SHP77 treated with DMSO at 0.1 percent for 48 hours (cell line): ENCODE measurements at regions not wholly inside any gene's neighbourhood (a gene's known extent, or its start where the extent isn't known, plus 50 kb on each side); places are given as distances from the start of the nearest gene placed in this dataset.
"Not testable (repeated sequence)": the region's sequence is repeated elsewhere in the genome, so short reads cannot be mapped to it uniquely, and the experiment has no call there.

ENCODE experiments used
- DNase-seq: peaks from one replicate; lab custom pipeline; 2025; lab: John Stamatoyannopoulos, UW

DNA sequence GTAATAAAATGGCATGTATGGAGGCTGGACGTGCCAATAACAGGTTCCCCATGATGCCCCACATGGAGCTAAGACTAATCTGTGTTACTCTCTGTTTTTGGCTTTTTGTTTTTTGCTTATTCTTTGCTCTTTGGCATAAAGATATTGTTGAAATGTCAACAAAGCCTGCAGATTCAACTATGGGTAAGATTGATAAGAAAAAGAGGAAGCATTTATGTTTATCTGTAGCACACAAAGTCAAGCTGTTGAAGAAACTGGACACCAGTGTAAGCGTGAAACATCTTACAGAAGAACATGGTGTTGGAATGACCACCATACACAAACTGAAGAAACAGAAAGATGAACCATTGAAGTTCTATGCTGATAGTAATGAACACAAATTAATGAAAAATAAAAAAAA is 402.7 kb downstream of the LTN1 start:
- DNase-seq: no peak

- DNase-seq: no peak
These were observed 403.7 kb downstream of the LTN1 start for GRCh38 chr21:28588997-28589396.

DNA sequence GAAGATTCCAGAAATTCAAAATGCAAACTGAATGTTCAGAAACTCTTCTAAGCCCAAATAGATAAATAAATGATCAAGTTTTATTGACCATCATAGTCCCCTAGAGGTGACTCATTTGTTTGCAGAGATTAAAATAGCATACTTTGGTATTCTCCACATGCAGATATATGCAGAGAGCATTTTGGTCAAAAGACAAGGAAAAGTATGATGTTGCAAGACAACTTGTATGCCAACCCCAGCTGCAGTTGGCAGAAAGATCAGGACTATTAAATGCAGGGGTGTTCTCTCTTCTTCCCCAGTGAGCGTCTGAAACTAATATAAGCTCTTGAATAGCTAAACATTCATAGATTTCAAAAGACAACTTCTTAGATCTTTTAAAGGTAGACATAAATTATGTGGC is 404.9 kb downstream of the LTN1 start:
- no peak for DNase-seq

DNA sequence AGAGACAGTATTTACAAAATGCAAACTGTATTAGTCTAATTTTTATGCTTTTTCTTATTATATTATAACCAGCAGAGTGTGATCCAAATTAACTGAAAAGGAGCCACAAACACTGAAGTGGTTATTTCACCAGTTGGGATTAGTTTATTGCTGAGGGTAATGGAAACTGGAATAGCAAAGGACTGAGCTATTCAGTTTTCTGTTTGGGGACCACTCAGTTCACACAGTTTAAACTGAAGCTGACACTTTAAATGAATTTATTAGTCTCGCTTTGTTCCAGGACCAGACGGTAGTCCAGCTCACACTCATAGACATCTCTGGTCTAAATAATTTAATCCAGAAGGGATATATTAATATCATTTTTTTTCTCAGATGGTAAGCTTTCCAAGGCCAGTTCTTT is 410.7 kb downstream of the LTN1 start:
- no peak for DNase-seq

- DNase-seq: not testable (repeated sequence)
These were observed 411.4 kb downstream of the LTN1 start for GRCh38 chr21:28581311-28581731.

GRCh38 chr21:28580585-28580984 is 412.1 kb downstream of the LTN1 start:
- no peak for DNase-seq

DNA sequence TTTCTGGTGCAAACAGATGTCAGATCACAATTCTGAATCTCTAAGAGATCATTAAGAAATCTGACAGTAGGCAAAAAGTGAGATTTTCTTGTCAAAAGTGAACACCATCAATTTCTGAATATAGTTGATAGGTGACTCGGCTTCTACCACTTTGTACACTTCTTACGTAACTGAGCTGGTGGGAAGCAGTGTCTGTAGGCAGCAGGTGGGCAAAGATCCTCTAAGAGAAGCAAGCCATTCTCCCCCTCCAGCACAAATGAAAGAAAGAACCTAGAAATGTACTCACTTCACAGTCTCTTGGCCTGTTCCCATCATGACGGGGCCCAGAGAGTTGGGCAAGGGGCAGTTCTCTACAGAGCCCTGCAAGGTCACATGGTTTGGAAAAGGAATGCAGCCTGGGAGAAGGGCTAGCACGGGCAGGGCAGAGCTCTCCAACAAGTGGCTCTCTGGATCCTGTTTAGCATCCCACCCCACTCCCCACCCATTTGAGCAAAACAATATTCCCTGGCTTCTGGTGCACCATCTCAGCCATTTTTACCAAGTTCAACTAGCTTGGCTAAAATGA is 412.6 kb downstream of the LTN1 start:
- no peak for DNase-seq

DNA sequence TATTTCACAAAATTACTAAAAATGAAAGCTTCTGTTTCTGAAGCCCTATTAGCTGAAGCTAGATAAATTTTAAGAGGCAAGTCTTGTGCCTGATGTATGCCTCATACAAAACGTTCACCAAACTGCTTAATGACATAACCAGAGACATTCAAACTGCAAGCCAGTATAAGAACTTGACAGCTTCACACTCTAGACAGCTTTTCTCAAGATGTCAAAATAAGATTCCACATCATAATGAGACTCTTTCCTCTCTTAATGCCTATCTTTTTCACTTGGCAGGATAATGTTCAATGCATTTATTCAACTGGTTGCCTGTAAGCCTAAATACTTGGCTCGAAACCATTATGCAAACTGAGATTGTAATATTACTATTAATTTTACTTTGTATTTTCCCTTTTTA is 424.0 kb downstream of the LTN1 start:
- no peak for DNase-seq

DNA sequence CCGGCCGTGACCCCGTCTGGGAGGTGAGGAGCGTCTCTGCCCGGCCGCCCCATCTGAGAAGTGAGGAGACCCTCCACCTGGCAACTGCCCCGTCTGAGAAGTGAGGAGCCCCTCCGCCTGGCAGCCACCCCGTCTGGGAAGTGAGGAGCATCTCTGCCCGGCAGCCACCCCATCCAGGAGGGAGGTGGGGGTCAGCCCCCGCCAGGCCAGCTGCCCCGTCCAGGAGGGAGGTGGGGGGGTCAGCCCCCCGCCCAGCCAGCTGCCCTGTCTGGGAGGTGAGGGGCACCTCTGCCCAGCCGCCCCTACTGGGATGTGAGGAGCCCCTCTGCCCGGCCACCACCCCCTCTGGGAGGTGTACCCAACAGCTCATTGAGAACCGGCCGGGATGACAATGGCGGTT is 428.7 kb downstream of the LTN1 start:
- not testable (repeated sequence) for DNase-seq

GRCh38 chr21:28561772-28562171 is 430.9 kb downstream of the LTN1 start:
- no peak for DNase-seq

DNA sequence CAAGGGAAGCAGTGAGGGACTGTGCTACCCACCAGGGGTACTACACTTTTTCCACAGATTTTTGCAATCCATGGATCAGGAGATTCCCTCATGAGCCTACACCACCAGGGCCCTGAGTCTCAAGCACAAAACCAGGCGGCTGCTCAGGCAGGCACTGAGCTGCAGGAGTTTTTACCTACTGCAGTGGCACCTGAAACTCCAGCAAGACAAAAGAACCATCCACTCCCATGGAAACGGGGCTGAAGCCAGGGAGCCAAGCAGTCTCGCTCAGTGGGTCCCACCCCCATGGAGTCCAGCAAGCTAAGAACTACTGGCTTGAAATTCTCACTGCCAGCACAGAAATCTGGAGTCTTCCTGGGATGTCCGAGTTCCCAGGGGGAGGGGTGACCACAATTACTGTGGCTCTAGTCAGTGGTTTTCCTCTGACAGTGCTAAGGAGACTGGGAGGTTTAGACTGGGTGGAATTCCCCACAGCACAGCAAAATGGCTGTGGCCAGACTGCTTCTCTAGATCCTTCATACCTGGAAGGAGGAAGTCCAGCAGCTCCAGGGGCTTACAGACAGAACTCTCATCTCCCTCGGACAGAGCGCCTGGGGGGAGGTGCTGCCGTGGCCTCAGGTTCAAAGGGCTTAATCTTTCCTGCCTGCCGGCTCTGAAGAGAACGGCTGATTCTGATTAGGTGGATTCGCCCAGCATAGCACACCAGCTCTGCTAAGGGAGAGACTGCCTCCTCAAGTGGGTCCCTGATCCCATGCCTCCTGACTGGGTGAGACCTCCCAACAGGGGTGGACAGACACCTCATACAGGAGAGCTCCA is 437.8 kb downstream of the LTN1 start:
- no peak for DNase-seq

DNA sequence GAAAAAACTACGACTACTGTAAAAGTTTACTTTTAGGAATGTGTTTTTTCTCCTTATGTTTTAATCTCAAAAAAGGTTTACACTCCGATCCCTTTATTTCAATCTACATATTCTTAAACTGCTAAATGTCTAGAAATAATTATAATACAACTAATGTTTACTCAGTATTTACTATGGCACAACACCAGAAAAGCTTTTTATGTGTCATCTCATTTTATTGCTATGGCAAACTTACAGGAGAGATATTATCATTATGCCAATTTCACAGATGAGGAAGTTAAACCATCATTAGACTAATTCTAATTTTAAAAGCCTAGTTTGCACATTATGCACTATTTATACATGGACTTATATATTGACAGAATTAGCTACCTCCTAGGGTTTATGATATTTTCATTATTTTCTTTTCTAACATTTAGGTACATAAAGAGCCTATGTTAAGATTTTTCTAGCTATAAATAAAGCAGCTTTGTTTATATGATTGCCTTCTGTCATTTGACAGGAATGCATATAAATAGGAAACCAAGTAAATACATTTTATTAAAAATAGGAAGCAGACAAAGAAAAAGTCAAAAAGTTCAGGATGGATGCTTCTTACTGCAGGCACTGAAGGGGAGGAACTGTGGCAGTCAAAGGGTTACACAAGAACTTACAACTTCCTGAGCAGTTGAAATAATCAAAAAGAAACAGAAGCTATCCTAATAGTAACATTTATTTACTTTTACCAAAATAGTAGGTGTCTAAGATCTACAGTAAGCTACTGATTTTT is 442.4 kb downstream of the LTN1 start:
- no peak for DNase-seq

DNA sequence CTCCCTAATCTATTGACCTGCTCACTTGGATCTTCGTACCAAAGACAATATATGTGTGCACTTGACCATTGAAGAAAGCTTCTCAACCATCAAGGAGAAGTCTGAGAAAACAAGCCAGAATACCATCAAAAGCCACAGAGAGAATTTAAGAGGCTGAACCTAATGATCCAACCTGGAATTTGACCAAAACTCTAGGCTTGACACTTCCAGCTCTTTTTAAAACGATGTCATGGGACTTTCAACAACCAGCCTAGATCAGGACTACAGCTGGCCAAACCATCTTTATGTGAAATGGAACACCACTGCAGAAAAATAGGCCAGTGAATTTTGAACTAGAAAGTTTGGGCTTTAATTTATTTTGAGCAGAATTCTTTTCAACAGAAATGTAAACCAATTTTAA is 444.4 kb downstream of the LTN1 start:
- no peak for DNase-seq

- DNase-seq: no peak
These were observed 444.9 kb downstream of the LTN1 start for GRCh38 chr21:28547766-28548165.

GRCh38 chr21:28543975-28544374 is 448.7 kb downstream of the LTN1 start:
- no peak for DNase-seq

DNA sequence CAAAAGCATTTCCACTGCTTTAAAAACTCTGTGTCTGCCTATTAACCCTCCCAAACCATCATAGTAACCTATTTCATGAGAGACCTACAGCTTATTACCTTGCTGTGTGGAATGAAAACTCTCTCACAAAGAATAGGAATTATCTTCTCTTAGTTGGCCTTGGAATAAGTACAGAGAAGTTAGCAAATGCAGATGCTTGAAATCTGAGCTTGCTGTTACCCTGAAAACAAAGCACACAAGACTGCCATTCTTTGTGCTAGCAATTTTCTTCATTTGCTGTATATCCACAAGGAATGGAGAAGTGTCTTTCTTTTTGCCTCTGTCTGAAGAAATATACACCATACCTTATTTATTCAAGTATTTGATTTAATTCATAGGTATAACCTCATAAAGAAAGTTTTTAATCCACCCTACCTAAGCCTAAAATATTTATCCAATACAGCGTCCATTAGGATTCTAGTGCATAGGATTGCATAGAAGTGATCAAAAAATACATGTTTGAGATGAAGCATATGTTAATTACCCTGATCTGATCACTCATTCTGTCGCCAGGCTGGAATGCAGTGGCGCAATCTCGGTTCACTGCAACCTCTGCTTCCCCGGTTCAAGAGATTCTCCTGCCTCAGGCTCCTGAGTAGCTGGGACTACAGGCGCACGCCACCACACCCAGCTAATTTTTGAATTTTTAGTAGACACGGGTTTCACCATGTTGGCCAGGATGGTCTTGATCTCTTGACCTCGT is 451.1 kb downstream of the LTN1 start:
- DNase-seq: no peak

DNA sequence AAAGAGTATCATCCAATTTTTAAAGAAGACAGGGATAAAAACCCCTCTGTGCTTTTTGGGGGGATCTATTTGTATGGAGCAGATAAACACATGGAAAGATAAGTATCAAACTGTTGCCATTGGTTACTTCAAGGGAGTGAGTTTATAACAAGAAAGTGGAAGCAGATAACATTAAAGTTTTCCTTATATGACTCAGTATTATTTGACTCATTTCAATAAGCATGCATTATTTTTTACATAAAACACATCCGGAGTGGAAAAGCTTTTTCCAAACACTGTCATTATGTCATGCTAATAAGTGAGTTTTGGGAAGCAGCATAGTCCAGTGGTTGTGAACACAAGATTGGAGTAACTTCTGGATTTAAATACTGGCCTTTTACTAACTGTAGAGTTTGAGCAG is 452.2 kb downstream of the LTN1 start:
- DNase-seq: no peak

GRCh38 chr21:28539623-28539988 is 453.1 kb downstream of the LTN1 start:
- DNase-seq: no peak

DNA sequence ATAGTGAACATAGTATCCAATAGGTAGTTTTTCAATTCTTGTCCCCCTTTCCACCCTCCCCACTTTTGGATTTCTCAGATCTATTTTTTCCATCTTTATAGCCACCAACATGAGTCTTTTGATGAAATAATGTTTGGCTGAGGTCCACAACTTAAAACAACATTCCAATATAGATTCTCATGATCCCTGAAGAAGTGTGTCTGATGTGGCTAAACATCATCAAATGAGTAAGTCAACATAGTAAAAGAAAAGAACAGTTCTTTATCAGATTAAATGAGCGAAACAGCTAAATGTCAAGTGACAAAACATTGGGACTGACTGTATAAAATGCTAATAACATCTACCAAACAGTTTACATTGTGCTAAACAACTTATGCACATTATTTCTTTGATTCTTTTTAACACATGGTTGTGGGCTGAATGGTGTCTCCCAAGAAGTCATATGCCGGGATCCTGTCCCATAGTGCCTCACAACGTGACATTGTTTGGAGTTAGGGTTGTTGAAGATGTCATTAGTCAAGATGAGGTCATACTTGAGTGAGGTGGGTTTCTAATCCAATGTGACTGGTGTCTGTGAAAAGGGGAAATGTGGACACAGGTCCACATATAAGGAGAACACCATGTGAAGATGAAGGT is 453.6 kb downstream of the LTN1 start:
- DNase-seq: no peak

- DNase-seq: no peak
These were observed 455.2 kb downstream of the LTN1 start for GRCh38 chr21:28537371-28538079.

DNA sequence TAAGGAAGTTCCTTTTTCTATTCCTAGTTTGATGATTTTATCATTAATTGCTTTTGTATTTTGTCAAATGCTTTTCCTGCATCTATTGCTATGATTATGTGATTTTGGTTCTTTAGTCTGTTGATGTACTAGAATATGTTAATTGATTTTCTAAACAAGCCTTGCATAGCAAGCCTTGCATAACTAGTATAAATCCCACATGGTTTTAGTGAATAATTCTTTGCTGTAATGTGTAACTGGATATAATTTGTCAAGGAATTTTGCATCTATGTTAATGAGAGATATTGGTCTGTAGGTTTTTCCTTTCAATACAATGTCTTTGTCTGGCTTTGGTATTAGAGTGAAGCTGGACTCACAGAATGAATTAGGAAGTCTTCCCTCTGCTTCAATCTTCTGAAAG is 460.2 kb downstream of the LTN1 start:
- DNase-seq: no peak
